GM18511 (cell line): ENCODE measurements at regions not wholly inside any gene's neighbourhood (a gene's known extent, or its start where the extent isn't known, plus 50 kb on each side); places are given as distances from the start of the nearest gene placed in this dataset.
"Not testable (repeated sequence)": the region's sequence is repeated elsewhere in the genome, so short reads cannot be mapped to it uniquely, and the experiment has no call there.

Experiments used
- ATAC-seq: cut with Tn5 transposase; IDR thresholded peaks from one replicate; pipeline ENCODE4 v1.9.1; 2021; ENCODE audit warnings: mild to moderate bottlenecking, moderate library complexity; ENCODE audit not compliant: unreplicated experiment

- no peak for ATAC-seq
These were observed 648.4 kb upstream of the HTR2C start for GRCh38 chrX:113935518-113935917.

DNA sequence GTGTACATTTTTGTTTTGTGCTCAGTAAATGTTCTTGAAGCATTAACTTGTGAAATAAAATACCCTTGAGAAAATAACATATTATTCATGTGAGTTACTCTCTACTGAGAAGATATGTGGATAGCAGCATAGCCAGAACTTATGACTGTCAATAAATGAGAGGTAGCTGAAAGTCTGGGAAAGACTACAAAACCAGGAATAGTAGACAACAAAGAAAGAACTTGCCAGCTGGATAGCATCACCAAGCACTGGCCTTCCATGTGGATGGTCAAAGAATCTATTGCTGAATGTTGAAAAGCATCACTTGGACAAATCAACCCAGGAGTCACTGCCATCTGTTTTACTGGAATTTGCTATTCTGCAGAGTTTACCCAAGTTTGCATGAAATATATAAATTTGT, 650.0 kb upstream of the HTR2C start:
- no peak for ATAC-seq

DNA sequence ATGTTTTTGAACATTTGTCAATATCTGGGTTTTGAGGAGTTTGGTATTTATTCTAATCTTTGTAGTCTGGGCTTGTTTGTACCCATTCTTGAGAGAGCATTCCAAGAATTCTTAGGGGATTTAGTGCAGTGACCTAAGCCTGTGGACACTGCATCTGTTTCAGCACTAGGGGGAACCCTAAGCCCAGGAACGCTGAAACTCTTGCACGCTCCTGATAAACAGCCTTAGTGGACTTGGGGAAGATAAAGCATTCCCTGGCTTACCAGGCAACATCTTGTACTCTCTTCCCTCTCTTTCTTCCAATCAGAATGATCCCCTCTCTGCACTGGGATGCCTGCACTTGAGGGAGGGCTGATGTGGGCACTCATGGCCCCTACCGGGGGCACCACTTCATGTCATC, 654.9 kb upstream of the HTR2C start:
- no peak for ATAC-seq

GRCh38 chrX:113920661-113921060, 663.2 kb upstream of the HTR2C start:
- no peak for ATAC-seq

DNA sequence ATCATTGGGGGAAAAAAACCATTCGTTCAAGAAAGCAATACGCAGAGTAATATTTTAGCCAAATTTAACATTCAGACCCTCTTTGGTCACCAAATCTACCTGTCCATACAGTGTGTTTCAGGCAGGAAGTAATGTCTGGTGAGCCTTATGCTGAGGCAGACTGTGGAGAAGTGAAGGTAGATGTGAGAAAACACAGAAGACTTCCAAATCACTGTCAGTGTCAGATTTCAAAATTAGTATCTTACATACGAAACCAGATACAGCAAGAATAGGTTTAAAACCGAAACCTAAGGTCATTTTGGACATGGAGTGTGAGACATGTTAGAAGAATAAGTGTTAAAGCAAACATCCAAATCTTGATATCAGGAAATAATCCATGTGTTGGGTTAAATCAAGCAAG, 664.5 kb upstream of the HTR2C start:
- no peak for ATAC-seq

DNA sequence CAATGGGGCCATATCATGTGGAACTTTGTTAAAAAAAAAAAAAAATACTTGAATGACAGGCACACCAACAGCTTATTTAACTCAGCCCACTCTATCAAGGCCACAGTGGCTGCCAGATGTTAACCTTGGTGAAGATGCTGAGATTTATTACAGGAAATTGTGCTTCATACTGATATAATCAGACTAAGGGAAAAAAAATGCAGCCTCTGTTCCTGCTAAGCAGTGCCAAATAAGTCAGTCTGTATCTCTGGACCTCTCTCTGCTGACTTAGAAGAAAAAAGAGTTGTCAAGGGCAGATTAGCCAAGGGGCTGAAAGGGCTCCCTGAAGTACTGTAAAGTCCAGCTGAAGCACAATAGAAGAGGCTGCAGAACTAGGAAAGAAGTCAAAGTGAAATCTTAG, 677.7 kb upstream of the HTR2C start:
- ATAC-seq: no peak

GRCh38 chrX:113892891-113893290, 691.0 kb upstream of the HTR2C start:
- no peak for ATAC-seq

DNA sequence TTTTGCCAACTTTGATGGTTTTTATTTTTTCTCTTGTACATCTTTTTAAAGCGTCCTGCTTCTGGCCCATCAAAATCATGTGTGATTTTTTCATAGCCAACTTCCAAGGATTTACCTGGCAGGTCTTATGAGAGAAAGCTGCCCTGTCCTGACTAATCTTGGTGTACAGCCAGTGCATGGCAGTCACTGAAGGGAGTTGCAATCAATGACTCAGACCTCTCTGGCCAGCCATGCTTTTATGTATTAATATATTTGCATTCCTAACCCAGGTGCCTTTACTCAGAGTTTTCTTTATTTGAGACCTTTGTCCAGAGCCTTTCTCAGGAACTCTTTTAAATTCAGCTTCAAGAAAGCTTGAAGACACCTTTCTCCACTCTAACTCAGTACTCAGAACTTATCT, 691.5 kb upstream of the HTR2C start:
- no peak for ATAC-seq

- ATAC-seq: no peak
These were observed 710.8 kb upstream of the HTR2C start for GRCh38 chrX:113873056-113873455.

- no peak for ATAC-seq
These were observed 715.2 kb upstream of the HTR2C start for GRCh38 chrX:113868711-113869110.

DNA sequence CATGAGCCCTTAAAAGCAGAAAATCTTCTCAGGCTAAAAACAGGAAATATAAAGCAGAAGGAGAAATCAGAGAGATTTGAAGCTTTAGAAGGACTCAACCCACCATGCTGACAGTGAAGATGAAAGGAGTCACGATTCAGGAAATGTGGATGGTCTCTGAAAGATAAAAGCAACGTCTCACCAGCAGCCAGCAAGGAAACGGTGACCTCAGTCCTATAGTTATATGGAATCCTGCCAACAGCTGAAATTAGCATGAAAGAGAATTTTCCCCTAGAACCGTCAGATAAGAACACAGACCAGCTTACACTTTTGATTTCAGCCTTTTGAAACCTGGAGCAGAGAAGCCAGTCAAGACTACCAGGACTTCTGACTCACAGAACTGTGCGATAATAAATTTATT, 715.7 kb upstream of the HTR2C start:
- no peak for ATAC-seq

GRCh38 chrX:113849408-113849807, 734.5 kb upstream of the HTR2C start:
- no peak for ATAC-seq

DNA sequence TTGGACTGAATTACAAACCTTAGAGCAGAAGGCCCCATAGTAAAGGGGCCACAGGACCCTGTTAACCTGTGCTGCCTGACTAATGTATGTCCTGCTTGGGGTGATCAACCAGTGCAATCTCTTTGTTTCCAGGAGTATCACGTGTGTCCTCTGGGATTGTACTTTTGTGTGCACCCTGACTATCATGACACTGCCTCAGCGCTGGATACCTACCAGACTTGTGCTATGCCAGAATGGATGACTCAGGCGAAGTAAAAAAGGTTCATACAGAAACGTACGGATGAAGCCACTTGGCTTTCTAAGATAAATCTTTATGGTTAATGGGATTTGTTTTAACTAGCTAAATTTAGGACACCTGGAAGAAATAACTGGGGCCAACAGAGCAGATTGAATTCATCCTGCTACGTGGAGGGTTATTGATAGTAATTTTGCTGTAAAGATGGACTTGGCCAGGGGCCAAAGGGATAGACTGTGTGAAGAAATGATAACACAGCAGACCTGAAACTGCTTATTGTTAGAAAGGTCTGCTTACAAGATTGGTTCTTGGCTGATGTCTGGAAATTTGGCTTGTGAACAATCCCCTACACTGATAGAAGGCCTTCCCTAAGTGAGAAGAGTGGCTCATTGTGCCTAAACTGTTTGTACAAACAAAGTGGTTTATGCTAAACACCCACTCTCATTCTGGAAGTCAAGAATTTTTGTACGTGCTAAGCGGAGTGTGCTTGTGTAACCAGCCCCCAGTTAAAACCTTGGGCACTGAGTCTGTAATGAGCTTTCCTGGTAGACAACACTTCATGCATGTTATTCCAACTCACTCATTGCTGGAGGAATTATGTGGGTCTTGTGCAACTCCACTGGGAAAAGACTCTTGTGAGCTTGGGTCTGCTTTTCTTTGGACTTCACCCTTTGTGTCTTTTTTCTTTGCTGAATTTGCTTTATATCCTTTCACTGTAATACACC, 750.5 kb upstream of the HTR2C start:
- ATAC-seq: no peak

- ATAC-seq: no peak
These were observed 755.4 kb upstream of the HTR2C start for GRCh38 chrX:113828470-113828869.

- ATAC-seq: no peak
These were observed 765.5 kb upstream of the HTR2C start for GRCh38 chrX:113818346-113818745.

- ATAC-seq: no peak
These were observed 779.1 kb upstream of the HTR2C start for GRCh38 chrX:113804819-113805218.

GRCh38 chrX:113804291-113804690, 779.6 kb upstream of the HTR2C start:
- ATAC-seq: no peak

DNA sequence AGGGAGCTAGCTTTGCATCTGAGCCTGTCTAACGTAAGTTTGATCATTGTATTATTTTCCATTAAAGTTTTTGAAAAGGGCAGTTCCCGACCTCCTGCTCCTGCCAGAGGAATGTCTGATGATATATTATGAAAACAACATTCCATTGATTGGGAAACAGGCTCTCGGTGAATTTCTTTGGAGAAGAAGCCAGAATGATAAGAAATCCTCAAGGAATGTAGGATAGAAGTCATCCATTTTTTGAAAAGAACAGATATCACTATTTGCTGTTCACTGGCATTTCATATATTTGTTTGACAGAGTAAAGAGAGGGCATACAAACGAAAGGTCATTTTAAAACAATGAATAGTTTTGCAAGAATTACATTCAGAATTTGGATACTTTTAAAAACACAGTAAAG, 781.0 kb upstream of the HTR2C start:
- no peak for ATAC-seq

DNA sequence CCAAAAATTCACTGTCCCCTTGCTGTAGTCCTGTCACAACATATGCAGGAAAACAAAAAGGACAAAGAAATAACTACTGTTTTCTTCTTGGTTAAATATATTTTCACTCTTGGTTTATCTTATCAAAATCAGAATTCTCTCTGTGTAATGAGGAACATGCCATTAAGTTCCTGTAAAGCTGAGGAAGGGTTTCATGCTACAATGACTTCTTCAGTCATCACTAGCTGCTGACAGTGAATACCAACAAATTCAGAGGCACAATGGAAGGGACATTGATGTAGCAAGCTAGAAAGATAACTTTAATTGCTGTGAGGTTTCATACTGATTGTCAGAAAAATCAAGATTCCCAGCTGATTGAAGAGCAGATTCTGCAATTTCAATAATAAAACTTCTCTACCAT, 782.9 kb upstream of the HTR2C start:
- ATAC-seq: no peak

DNA sequence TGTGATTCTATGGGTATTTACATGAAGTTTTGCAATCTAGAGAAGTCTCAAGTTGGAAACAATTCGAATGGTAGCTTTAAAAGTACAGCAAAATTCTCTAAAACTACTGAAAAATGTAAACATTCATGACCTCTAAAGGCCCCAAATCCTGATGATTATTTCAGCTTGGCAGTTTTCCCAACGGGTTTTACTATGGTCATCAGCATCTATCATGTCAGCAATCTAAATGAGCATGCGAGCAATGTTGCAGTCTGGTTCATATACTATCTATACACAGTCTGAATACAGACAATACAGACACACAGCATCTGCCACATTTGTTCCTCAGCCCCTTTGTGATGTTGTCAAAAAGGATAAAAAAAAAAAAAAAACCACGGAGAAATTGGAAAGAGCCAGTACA, 790.3 kb upstream of the HTR2C start:
- no peak for ATAC-seq

- no peak for ATAC-seq
These were observed 792.9 kb upstream of the HTR2C start for GRCh38 chrX:113790987-113791386.

- not testable (repeated sequence) for ATAC-seq
These were observed 799.1 kb upstream of the HTR2C start for GRCh38 chrX:113784754-113785153.

DNA sequence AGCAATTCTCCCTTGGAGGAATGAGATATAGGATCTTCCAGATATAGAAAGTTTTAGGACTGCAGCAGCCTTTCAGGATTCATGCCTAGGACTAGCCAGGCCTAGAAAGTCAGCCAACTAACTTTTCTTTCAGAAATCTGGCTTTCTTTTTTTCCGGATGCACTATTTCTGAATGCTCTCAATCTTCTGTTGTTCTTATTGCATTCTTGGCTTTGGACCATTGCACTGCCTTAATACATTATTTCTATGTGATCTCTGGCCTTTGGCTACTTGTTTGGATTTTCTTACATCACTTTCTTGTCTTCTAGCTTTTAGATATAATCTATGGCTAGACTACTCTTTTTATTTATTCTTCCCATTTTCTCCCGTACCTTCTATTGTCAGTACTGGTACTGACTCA, 813.1 kb upstream of the HTR2C start:
- ATAC-seq: no peak
